Cardiac muscle cell (in vitro differentiated cells and primary cell): ENCODE measurements at regions not wholly inside any gene's neighbourhood (a gene's known extent, or its start where the extent isn't known, plus 50 kb on each side); places are given as distances from the start of the nearest gene placed in this dataset.

ENCODE experiments used
- DNase-seq, 2 donors: peaks; one replicate each; pipeline versions ENCODE4 v3.0.0 to v3.0.0-alpha.2; 2010 to 2017; ENCODE audit warnings: low read depth in 1 of 2, low spot score in 1 of 2
- H3K27ac ChIP-seq: fragments of 200-600 bp; sonication (generic); 2 replicates; pipeline ENCODE4 v1.5.1; 2016
- H3K27me3 ChIP-seq: fragments of 200-600 bp; sonication (generic); 2 replicates; pipeline ENCODE4 v1.6.0; 2016; ENCODE audit warnings: control low read depth
- H3K36me3 ChIP-seq: fragments of 200-600 bp; sonication (generic); 2 replicates; pipeline ENCODE4 v1.5.1; 2016; ENCODE audit warnings: control low read depth
- H3K4me1 ChIP-seq: fragments of 200-600 bp; sonication (generic); 2 replicates; pipeline ENCODE4 v1.8.1; 2017; ENCODE audit warnings: low read depth, mild to moderate bottlenecking, mixed run types
- H3K4me3 ChIP-seq: fragments of 200-600 bp; sonication (generic); 2 replicates; pipeline ENCODE4 v1.5.1; 2016; ENCODE audit warnings: mild to moderate bottlenecking
- H3K9me3 ChIP-seq: fragments of 200-600 bp; sonication (generic); 2 replicates; pipeline ENCODE4 v1.5.1; 2017; ENCODE audit warnings: low read depth, mild to moderate bottlenecking, control low read depth
- TF ChIP-seq, protein P1 (sequence below): IDR thresholded peaks from 2 replicates; pipeline ENCODE4 v1.5.1; 2012; ENCODE audit warnings: low read depth, mild to moderate bottlenecking, low read length

DNA sequence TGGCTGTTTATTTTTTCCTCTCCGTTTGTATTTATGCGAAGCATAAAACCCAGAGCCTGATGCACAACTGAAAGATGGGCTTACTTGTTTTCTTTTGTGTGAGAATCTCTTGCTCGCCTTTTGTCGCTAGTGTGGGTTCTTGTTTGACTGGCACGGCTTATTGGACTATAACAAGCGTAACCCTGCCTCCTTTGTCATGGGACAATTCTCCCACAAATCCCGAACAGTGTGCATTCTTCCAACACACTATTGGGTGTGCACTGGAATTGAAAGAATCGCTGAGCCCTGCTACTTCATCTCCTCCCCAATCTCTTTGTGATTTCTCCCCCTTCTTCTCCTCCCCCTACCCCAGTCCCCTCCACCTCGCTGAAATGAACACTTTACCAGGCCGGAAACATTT, 110.8 kb downstream of the ZIC5 start:
- H3K9me3 ChIP-seq, result no peaks in the 10 kb centered on the region
- H3K27me3 ChIP-seq, result no peaks in the 10 kb centered on the region
- no peak for DNase-seq
- no peak overlapping the region for H3K27ac ChIP-seq
- H3K36me3 ChIP-seq, result no peaks in the 10 kb centered on the region
- TF ChIP-seq, protein P1, sequence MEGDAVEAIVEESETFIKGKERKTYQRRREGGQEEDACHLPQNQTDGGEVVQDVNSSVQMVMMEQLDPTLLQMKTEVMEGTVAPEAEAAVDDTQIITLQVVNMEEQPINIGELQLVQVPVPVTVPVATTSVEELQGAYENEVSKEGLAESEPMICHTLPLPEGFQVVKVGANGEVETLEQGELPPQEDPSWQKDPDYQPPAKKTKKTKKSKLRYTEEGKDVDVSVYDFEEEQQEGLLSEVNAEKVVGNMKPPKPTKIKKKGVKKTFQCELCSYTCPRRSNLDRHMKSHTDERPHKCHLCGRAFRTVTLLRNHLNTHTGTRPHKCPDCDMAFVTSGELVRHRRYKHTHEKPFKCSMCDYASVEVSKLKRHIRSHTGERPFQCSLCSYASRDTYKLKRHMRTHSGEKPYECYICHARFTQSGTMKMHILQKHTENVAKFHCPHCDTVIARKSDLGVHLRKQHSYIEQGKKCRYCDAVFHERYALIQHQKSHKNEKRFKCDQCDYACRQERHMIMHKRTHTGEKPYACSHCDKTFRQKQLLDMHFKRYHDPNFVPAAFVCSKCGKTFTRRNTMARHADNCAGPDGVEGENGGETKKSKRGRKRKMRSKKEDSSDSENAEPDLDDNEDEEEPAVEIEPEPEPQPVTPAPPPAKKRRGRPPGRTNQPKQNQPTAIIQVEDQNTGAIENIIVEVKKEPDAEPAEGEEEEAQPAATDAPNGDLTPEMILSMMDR, result no peak
- H3K4me1 ChIP-seq, result no peaks in the 10 kb centered on the region
- no peak overlapping the region for H3K4me3 ChIP-seq

DNA sequence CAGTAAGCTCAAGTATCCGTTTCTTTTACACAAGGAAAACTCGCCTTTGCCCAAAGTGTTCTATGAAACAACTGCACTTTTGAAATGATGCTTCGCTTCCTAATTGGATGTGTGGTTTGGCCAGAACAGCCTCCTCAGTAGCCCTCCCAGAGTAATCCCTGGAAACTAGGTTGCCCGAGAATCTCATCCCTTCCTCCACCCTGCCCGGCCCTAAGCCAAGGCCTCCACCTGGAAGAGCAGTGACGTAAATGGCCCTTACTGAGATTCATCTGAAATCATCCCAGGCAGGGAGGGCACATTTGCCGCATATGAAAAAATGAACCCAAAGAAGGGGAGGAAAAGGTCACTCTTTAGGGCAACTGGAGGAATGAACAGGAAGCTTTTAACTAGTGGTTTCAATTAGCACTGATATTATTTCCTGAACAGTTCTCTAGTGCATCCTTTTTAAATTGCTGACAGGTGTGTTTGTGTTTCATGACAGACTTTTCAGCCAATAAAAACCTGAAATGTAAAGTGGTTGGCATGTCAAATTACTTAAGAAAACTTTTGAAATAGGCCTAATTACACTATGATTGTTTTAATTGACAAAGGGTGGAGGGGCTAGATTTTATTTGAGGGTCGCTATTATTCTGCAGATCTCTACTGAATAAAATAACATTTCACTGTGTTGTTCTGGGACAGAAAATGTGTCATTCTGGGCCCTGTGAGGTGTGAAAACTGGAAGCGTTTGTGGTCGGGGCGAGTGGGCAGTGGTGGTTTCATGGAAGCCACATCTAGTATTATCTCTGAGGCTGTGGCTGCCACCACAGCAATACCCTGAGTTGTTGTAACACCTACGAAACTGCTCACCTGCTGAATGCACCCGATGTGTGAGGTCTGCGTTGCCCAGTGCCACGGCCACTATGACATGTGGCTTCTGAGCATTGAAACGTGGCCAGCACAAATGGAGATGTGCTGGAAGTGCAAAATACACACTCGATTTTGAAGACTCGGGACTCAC, 112.1 kb downstream of the ZIC5 start:
- Histone ChIP-seq H3K4me1 (no peaks in the 10 kb centered on the region), H3K27me3 (no peaks in the 10 kb centered on the region), H3K36me3 (no peaks in the 10 kb centered on the region), H3K27ac (no peak overlapping the region), H3K4me3 (no peak overlapping the region), H3K9me3 (no peaks in the 10 kb centered on the region)
- no peak for DNase-seq
- TF ChIP-seq, protein P1, result no peak

DNA sequence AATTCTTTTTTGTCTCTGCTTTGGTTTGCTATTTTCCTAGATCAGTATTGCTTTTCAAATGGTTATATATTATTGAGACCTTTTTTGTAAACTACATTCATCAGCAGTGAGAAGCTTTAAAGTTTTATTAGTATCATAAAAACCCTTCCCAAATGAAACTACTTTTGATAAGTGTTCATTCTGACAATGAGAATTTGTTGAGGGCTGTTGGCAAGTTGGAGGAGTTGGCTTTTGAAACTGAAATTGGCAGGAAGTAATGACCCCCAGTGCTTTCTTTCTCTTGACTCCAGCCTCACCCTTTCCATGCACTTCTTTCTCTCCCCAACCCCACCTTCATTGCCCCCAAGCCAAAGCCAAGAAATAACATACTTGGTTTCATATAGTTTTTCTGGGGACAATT, 113.8 kb downstream of the ZIC5 start:
- Histone ChIP-seq H3K4me3 (no peak overlapping the region), H3K36me3 (no peaks in the 10 kb centered on the region), H3K9me3 (no peaks in the 10 kb centered on the region), H3K27me3 (no peaks in the 10 kb centered on the region), H3K27ac (no peak overlapping the region), H3K4me1 (no peaks in the 10 kb centered on the region)
- TF ChIP-seq, protein P1, result no peak
- DNase-seq, result no peak

- DNase-seq, result no peak
- H3K36me3 ChIP-seq, result no peaks in the 10 kb centered on the region
- TF ChIP-seq, protein P1, result no peak
- H3K27ac ChIP-seq, result no peak overlapping the region
- H3K4me3 ChIP-seq, result no peak overlapping the region
- H3K27me3 ChIP-seq, result no peaks in the 10 kb centered on the region
- H3K9me3 ChIP-seq, result no peaks in the 10 kb centered on the region
- H3K4me1 ChIP-seq, result no peaks in the 10 kb centered on the region
Observed at GRCh38 chr13:99855526-99856420, 115.8 kb downstream of the ZIC5 start.

- Histone ChIP-seq H3K4me1 (no peaks in the 10 kb centered on the region), H3K4me3 (no peak overlapping the region), H3K27me3 (no peaks in the 10 kb centered on the region), H3K9me3 (no peaks in the 10 kb centered on the region), H3K27ac (no peak overlapping the region), H3K36me3 (no peaks in the 10 kb centered on the region)
- no peak for DNase-seq
- TF ChIP-seq, protein P1, result no peak
Observed at GRCh38 chr13:99854366-99854765, 117.2 kb downstream of the ZIC5 start.
